Gastrocnemius medialis (tissue), 4 donors: ENCODE measurements at regions not wholly inside any gene's neighbourhood (a gene's known extent, or its start where the extent isn't known, plus 50 kb on each side); places are given as distances from the start of the nearest gene placed in this dataset.

ENCODE experiments used
- POLR2A ChIP-seq, 2 donors: fragments of 450-650 bp; IDR thresholded peaks; one replicate each; pipeline ENCODE4 v1.6.1; 2017; ENCODE audit warnings: antibody characterized with exemption in 2 of 2, mild to moderate bottlenecking in 2 of 2, moderate library complexity in 2 of 2
- TF ChIP-seq, protein P1 (sequence below), 5 experiments: fragments of 450-650 bp in 3 of 5; fragments of 200-600 bp in 2 of 5; sonication (generic) in 2 of 5; IDR thresholded peaks in 4 of 5; conservative IDR thresholded peaks in 1 of 5; 1 replicate in 4 of 5; 2 replicates in 1 of 5; pipeline ENCODE4 v1.5.1; 2016 to 2019; ENCODE audit warnings: antibody characterized with exemption in 5 of 5, mild to moderate bottlenecking in 3 of 5, moderate library complexity in 3 of 5

DNA sequence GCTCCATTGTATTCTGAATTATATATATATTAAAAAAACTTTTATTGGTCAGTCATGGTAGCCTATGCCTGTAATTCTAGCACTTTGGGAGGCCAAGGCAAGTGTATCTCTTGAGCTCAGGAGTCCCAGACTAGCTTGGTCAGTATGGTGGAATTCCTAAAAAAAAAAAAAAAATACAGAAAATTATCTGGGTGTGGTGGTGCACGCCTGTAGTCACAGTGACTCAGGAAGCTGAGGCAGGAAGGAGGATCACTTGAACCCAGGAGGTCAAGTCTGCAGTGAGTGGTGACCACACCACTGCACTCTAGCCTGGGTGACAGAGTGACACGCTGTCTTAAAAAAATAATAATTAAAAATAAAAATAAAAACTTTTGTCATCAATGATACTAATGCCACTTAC is 133.2 kb downstream of the FAT3 start:
- TF ChIP-seq, protein P1, sequence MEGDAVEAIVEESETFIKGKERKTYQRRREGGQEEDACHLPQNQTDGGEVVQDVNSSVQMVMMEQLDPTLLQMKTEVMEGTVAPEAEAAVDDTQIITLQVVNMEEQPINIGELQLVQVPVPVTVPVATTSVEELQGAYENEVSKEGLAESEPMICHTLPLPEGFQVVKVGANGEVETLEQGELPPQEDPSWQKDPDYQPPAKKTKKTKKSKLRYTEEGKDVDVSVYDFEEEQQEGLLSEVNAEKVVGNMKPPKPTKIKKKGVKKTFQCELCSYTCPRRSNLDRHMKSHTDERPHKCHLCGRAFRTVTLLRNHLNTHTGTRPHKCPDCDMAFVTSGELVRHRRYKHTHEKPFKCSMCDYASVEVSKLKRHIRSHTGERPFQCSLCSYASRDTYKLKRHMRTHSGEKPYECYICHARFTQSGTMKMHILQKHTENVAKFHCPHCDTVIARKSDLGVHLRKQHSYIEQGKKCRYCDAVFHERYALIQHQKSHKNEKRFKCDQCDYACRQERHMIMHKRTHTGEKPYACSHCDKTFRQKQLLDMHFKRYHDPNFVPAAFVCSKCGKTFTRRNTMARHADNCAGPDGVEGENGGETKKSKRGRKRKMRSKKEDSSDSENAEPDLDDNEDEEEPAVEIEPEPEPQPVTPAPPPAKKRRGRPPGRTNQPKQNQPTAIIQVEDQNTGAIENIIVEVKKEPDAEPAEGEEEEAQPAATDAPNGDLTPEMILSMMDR (IDR thresholded peaks at IDR 0.05 in 4 of 5, conservative IDR thresholded peaks at IDR 0.05 in 1 of 5), result no peak
- TF ChIP-seq POLR2A (IDR thresholded peaks at IDR 0.05), result no peak
